Gastrocnemius medialis (tissue), 4 donors: ENCODE measurements at regions not wholly inside any gene's neighbourhood (a gene's known extent, or its start where the extent isn't known, plus 50 kb on each side); places are given as distances from the start of the nearest gene placed in this dataset.

Experiments used
- CTCF ChIP-seq, 5 experiments: fragments of 450-650 bp in 3 of 5; fragments of 200-600 bp in 2 of 5; sonication (generic) in 2 of 5; IDR thresholded peaks in 4 of 5; conservative IDR thresholded peaks in 1 of 5; 1 replicate in 4 of 5; 2 replicates in 1 of 5; pipeline ENCODE4 v1.5.1; 2016 to 2019; ENCODE audit warnings: antibody characterized with exemption in 5 of 5, mild to moderate bottlenecking in 3 of 5, moderate library complexity in 3 of 5
- POLR2A ChIP-seq, 2 donors: fragments of 450-650 bp; IDR thresholded peaks; one replicate each; pipeline ENCODE4 v1.6.1; 2017; ENCODE audit warnings: antibody characterized with exemption in 2 of 2, mild to moderate bottlenecking in 2 of 2, moderate library complexity in 2 of 2

- no peak for TF ChIP-seq POLR2A (IDR thresholded peaks at IDR 0.05)
- TF ChIP-seq CTCF (IDR thresholded peaks at IDR 0.05 in 4 of 5, conservative IDR thresholded peaks at IDR 0.05 in 1 of 5): no peak
These were observed 63.3 kb upstream of the RELL1 start for GRCh38 chr4:37749398-37749988.
